HG02981 (cell line): ENCODE measurements at regions not wholly inside any gene's neighbourhood (a gene's known extent, or its start where the extent isn't known, plus 50 kb on each side); places are given as distances from the start of the nearest gene placed in this dataset.
"Not testable (repeated sequence)": the region's sequence is repeated elsewhere in the genome, so short reads cannot be mapped to it uniquely, and the experiment has no call there.

Experiments used
- ATAC-seq: cut with Tn5 transposase; IDR thresholded peaks from one replicate; pipeline ENCODE4 v1.9.1; 2021; ENCODE audit warnings: mild to moderate bottlenecking, moderate library complexity; ENCODE audit not compliant: unreplicated experiment

GRCh38 chr1:69070660-69071373 is 496.9 kb upstream of the LRRC7 start:
- no peak for ATAC-seq

GRCh38 chr1:69073176-69073575 is 494.5 kb upstream of the LRRC7 start:
- no peak for ATAC-seq

GRCh38 chr1:69076631-69077030 is 491.1 kb upstream of the LRRC7 start:
- ATAC-seq, result no peak

GRCh38 chr1:69077198-69077597 is 490.5 kb upstream of the LRRC7 start:
- no peak for ATAC-seq

- no peak for ATAC-seq
Observed at GRCh38 chr1:69077633-69078032, 490.1 kb upstream of the LRRC7 start.

GRCh38 chr1:69081668-69082067 is 486.1 kb upstream of the LRRC7 start:
- ATAC-seq, result no peak

GRCh38 chr1:69082312-69082711 is 485.4 kb upstream of the LRRC7 start:
- no peak for ATAC-seq

GRCh38 chr1:69086148-69086547 is 481.6 kb upstream of the LRRC7 start:
- no peak for ATAC-seq

- no peak for ATAC-seq
Observed at GRCh38 chr1:69088571-69088970, 479.2 kb upstream of the LRRC7 start.

GRCh38 chr1:69090170-69090569 is 477.6 kb upstream of the LRRC7 start:
- no peak for ATAC-seq

GRCh38 chr1:69090752-69091151 is 477.0 kb upstream of the LRRC7 start:
- no peak for ATAC-seq

- ATAC-seq, result not testable (repeated sequence)
Observed at GRCh38 chr1:69102058-69102457, 465.7 kb upstream of the LRRC7 start.

GRCh38 chr1:69103213-69103612 is 464.5 kb upstream of the LRRC7 start:
- ATAC-seq, result no peak

GRCh38 chr1:69103705-69104385 is 463.9 kb upstream of the LRRC7 start:
- no peak for ATAC-seq

- ATAC-seq, result no peak
Observed at GRCh38 chr1:69104894-69105293, 462.8 kb upstream of the LRRC7 start.

GRCh38 chr1:69109277-69109676 is 458.4 kb upstream of the LRRC7 start:
- ATAC-seq, result no peak

GRCh38 chr1:69110851-69111250 is 456.9 kb upstream of the LRRC7 start:
- ATAC-seq, result no peak

- ATAC-seq, result not testable (repeated sequence)
Observed at GRCh38 chr1:69120126-69120741, 447.5 kb upstream of the LRRC7 start.

GRCh38 chr1:69120817-69121216 is 446.9 kb upstream of the LRRC7 start:
- no peak for ATAC-seq

GRCh38 chr1:69121723-69122122 is 446.0 kb upstream of the LRRC7 start:
- ATAC-seq, result no peak

GRCh38 chr1:69122373-69122772 is 445.3 kb upstream of the LRRC7 start:
- ATAC-seq, result no peak

- ATAC-seq, result no peak
Observed at GRCh38 chr1:69123486-69123885, 444.2 kb upstream of the LRRC7 start.
